HCT116 (cell line): ENCODE measurements at regions not wholly inside any gene's neighbourhood (a gene's known extent, or its start where the extent isn't known, plus 50 kb on each side); places are given as distances from the start of the nearest gene placed in this dataset.

ENCODE experiments used
- ATAC-seq: fragments of 200-7000 bp; cut with Tn5 transposase; 2 replicates; pipeline ENCODE4 v1.9.1; 2020; ENCODE audit warnings: mild to moderate bottlenecking, moderate library complexity
- BruUV-seq: library from RNA; stranded (reverse); fragments of 400-500 nt; replicated peaks from 2 replicates; lab custom pipeline; 2021; lab: Mats Ljungman, UMichigan
- CTCF ChIA-PET: fragments of 300-600 bp; sonication (Branson Sonifier 250); formaldehyde crosslinking; loops from one replicate; lab custom pipeline; 2021; ENCODE audit warnings: antibody characterized with exemption; lab: Charles Lee
- POLR2A ChIA-PET: fragments of 300-600, 350-600 bp; sonication (Branson Sonifier 250); formaldehyde crosslinking; loops from one replicate; lab custom pipeline; 2021; ENCODE audit warnings: antibody characterized with exemption; lab: Charles Lee
- RAD21 ChIA-PET, 2 experiments: fragments of 300-600 bp; sonication (Branson Sonifier 250); formaldehyde crosslinking; loops; one replicate each; lab custom pipeline; 2023; ENCODE audit warnings: low total read pairs in 2 of 2; ENCODE audit not compliant: uncharacterized antibody in 2 of 2, unreplicated experiment in 2 of 2, low non-redundant PET in 1 of 2; lab: Charles Lee
- DNase-seq: peaks from one replicate; pipeline ENCODE4 v3.0.0-alpha.2; 2010; ENCODE audit warnings: low read depth, low spot score
- H2AFZ ChIP-seq: fragments of 200-600 bp; shearing (Covaris generic), sonication (generic); 2 replicates; pipeline ENCODE4 v1.6.1; 2017; ENCODE audit warnings: low read depth, mixed run types, mixed read lengths, antibody characterized with exemption, low read length; ENCODE audit not compliant: poor library complexity, severe bottlenecking
- H3K27ac ChIP-seq: 2 replicates; pipeline ENCODE4 v1.5.1; 2012; ENCODE audit warnings: low read depth, low read length
- H3K27me3 ChIP-seq: fragments of 200-600 bp; sonication (generic); 2 replicates; pipeline ENCODE4 v1.6.1; 2016; ENCODE audit warnings: mixed run types, low read length, mixed read lengths; ENCODE audit not compliant: insufficient read depth
- H3K36me3 ChIP-seq, 2 experiments: fragments of 200-500 bp in 1 of 2; fragments of 200-600 bp in 1 of 2; sonication (Bioruptor generic) in 1 of 2; sonication (generic) in 1 of 2; 2 replicates each; pipeline versions ENCODE4 v1.5.1 to v1.6.1; 2014 to 2016; ENCODE audit warnings: low read length in 2 of 2, inconsistent platforms in 1 of 2, mixed read lengths in 1 of 2, mixed run types in 1 of 2; ENCODE audit not compliant: insufficient read depth in 2 of 2, control insufficient read depth in 1 of 2
- H3K4me1 ChIP-seq, 2 experiments: fragments of 200-600 bp in 1 of 2; sonication (generic) in 1 of 2; 2 replicates each; pipeline versions ENCODE4 v1.5.1 to v1.6.1; 2012 to 2017; ENCODE audit warnings: low read length in 2 of 2, inconsistent platforms in 1 of 2, mild to moderate bottlenecking in 1 of 2, mixed read lengths in 1 of 2, mixed run types in 1 of 2, moderate library complexity in 1 of 2; ENCODE audit not compliant: insufficient read depth in 2 of 2, control insufficient read depth in 1 of 2
- H3K4me2 ChIP-seq: fragments of 200-600 bp; sonication (generic); 2 replicates; pipeline ENCODE4 v1.6.1; 2017; ENCODE audit warnings: mixed run types, low read length, mixed read lengths
- H3K4me3 ChIP-seq, 2 experiments: fragments of 200-600 bp in 1 of 2; sonication (generic) in 1 of 2; replicated peaks in 1 of 2; 2 replicates each; pipeline ENCODE4 v1.5.1; 2011 to 2016; ENCODE audit warnings: low read length in 2 of 2, control low read depth in 1 of 2, low read depth in 1 of 2, mild to moderate bottlenecking in 1 of 2, mixed read lengths in 1 of 2, mixed run types in 1 of 2
- H3K79me2 ChIP-seq: fragments of 200-600 bp; sonication (generic); 2 replicates; pipeline ENCODE4 v1.6.1; 2017; ENCODE audit warnings: mild to moderate bottlenecking, mixed run types, low read length, moderate library complexity, mixed read lengths; ENCODE audit not compliant: insufficient read depth
- H3K9ac ChIP-seq: fragments of 200-600 bp; sonication (generic); 2 replicates; pipeline ENCODE4 v1.6.1; 2016; ENCODE audit warnings: low read length, mixed read lengths
- H3K9me2 ChIP-seq: fragments of 200-600 bp; sonication (generic), shearing (Covaris generic); 2 replicates; pipeline ENCODE4 v1.6.1; 2017; ENCODE audit warnings: mixed run types, mild to moderate bottlenecking, moderate library complexity; ENCODE audit not compliant: insufficient read depth
- H3K9me3 ChIP-seq, 2 experiments: fragments of 200-500 bp in 1 of 2; fragments of 200-600 bp in 1 of 2; sonication (Bioruptor generic) in 1 of 2; sonication (generic) in 1 of 2; 2 replicates each; pipeline ENCODE4 v1.6.1; 2014 to 2017; ENCODE audit warnings: low read length in 2 of 2, mixed read lengths in 2 of 2, inconsistent platforms in 1 of 2, low read depth in 1 of 2, mild to moderate bottlenecking in 1 of 2, mixed run types in 1 of 2, moderate library complexity in 1 of 2; ENCODE audit not compliant: control insufficient read depth in 1 of 2, insufficient read depth in 1 of 2
- H4K20me1 ChIP-seq: fragments of 200-600 bp; sonication (generic), shearing (Covaris generic); 2 replicates; pipeline ENCODE4 v1.6.1; 2017; ENCODE audit warnings: mixed run types, mild to moderate bottlenecking, moderate library complexity; ENCODE audit not compliant: insufficient read depth
- CEBPB ChIP-seq: IDR thresholded peaks from 2 replicates; pipeline ENCODE4 v1.6.1; 2012; ENCODE audit warnings: low read depth
- ELF1 ChIP-seq: IDR thresholded peaks from 2 replicates; pipeline ENCODE4 v1.6.1; 2012; ENCODE audit warnings: low read depth, borderline replicate concordance
- EZH2 ChIP-seq: fragments of 200-600 bp; sonication (generic); IDR thresholded peaks from 2 replicates; pipeline ENCODE4 v1.6.1; 2017; ENCODE audit warnings: antibody characterized with exemption, mixed run types
- EZH2phosphoT487 ChIP-seq: fragments of 200-600 bp; IDR thresholded peaks from 2 replicates; pipeline ENCODE4 v1.6.1; 2018; ENCODE audit warnings: antibody characterized with exemption, borderline replicate concordance
- FOSL1 ChIP-seq: IDR thresholded peaks from 2 replicates; pipeline ENCODE4 v1.6.1; 2012; ENCODE audit warnings: low read depth
- POLR2A ChIP-seq: IDR thresholded peaks from 2 replicates; pipeline ENCODE4 v1.7.0; 2011; ENCODE audit warnings: borderline replicate concordance; ENCODE audit not compliant: insufficient read depth, insufficient read length; ENCODE audit errors: extremely low read depth
- SIN3A ChIP-seq: IDR thresholded peaks from 2 replicates; pipeline ENCODE4 v1.6.1; 2012; ENCODE audit warnings: low read depth
- TCF7L2 ChIP-seq: IDR thresholded peaks from 2 replicates; pipeline ENCODE4 v1.7.0; 2011; ENCODE audit warnings: borderline replicate concordance, inconsistent platforms; ENCODE audit not compliant: insufficient read depth, insufficient read length; ENCODE audit errors: extremely low read depth
- ZFX ChIP-seq: fragments of 450-650 bp; IDR thresholded peaks from 2 replicates; pipeline ENCODE4 v1.6.1; 2017
- ZNF274 ChIP-seq: fragments of 200-500 bp; sonication (Bioruptor generic); IDR thresholded peaks from 2 replicates; pipeline ENCODE4 v1.6.1; 2014; ENCODE audit warnings: mild to moderate bottlenecking, low read depth, low read length, inconsistent platforms
- intact Hi-C: fragments of 100-400 bp; cut with micrococcal nuclease; formaldehyde crosslinking; loops from 2 replicates; pipeline ENCODE4 v1.10.0; 2022
- TF ChIP-seq, protein P1 (sequence below): IDR thresholded peaks from 2 replicates; pipeline ENCODE4 v1.6.1; 2012
- TF ChIP-seq, protein P2 (sequence below): IDR thresholded peaks from 2 replicates; pipeline ENCODE4 v1.6.1; 2011; ENCODE audit warnings: mild to moderate bottlenecking, low read length, moderate library complexity; ENCODE audit not compliant: insufficient replicate concordance; ENCODE audit errors: extremely low read depth
- TF ChIP-seq, protein P3 (sequence below): IDR thresholded peaks from 2 replicates; pipeline ENCODE4 v1.6.1; 2012; ENCODE audit warnings: low read depth

DNA sequence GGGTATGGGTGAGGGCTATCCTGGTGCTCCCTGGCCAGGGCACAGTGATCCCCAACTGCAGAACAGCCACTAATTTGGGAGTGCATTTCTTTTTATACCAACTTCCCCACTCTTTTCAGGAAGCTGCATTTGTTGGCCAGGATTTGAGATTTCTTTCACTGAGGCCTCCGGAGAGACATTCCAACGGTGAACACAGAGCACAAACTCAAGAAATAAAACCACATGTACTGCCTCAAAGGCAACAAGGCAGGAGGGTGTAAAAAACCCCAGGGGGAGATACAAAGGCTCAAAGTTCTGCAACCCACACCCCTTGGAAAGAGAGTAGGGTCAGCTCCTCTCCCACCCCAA, 65.3 kb downstream of the CPN2 start:
- intact Hi-C loops: no loop called here
- Histone ChIP-seq H3K4me1 (no peaks in the 10 kb centered on the region; a peak in 1 of 4 replicates), H3K9ac (no peak overlapping the region), H2AFZ (no peak overlapping the region), H4K20me1 (no peaks in the 10 kb centered on the region), H3K4me3 (no peak overlapping the region), H3K9me3 (peaks cover 0 to 1% of the 10 kb centered on the region in 2 experiments; a peak in 1 of 4 replicates), H3K79me2 (no peaks in the 10 kb centered on the region), H3K4me2 (no peak overlapping the region), H3K9me2 (no peaks in the 10 kb centered on the region), H3K27me3 (no peaks in the 10 kb centered on the region), H3K36me3 (no peaks in the 10 kb centered on the region), H3K27ac (no peak overlapping the region)
- BruUV-seq: no TSS peak
- RAD21 ChIA-PET: no interaction called here
- DNase-seq (no peak), ATAC-seq (no peak)
- POLR2A ChIA-PET: no interaction called here
- TF ChIP-seq POLR2A (no peak), ZFX (no peak), EZH2 (no peak), CEBPB (no peak), ELF1 (no peak), FOSL1 (no peak), SIN3A (no peak), EZH2phosphoT487 (no peak), ZNF274 (no peak), TCF7L2 (no peak)
- TF ChIP-seq, protein P1, sequence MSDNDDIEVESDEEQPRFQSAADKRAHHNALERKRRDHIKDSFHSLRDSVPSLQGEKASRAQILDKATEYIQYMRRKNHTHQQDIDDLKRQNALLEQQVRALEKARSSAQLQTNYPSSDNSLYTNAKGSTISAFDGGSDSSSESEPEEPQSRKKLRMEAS: no peak
- TF ChIP-seq, protein P2, sequence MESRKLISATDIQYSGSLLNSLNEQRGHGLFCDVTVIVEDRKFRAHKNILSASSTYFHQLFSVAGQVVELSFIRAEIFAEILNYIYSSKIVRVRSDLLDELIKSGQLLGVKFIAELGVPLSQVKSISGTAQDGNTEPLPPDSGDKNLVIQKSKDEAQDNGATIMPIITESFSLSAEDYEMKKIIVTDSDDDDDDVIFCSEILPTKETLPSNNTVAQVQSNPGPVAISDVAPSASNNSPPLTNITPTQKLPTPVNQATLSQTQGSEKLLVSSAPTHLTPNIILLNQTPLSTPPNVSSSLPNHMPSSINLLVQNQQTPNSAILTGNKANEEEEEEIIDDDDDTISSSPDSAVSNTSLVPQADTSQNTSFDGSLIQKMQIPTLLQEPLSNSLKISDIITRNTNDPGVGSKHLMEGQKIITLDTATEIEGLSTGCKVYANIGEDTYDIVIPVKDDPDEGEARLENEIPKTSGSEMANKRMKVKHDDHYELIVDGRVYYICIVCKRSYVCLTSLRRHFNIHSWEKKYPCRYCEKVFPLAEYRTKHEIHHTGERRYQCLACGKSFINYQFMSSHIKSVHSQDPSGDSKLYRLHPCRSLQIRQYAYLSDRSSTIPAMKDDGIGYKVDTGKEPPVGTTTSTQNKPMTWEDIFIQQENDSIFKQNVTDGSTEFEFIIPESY: no peak
- TF ChIP-seq, protein P3, sequence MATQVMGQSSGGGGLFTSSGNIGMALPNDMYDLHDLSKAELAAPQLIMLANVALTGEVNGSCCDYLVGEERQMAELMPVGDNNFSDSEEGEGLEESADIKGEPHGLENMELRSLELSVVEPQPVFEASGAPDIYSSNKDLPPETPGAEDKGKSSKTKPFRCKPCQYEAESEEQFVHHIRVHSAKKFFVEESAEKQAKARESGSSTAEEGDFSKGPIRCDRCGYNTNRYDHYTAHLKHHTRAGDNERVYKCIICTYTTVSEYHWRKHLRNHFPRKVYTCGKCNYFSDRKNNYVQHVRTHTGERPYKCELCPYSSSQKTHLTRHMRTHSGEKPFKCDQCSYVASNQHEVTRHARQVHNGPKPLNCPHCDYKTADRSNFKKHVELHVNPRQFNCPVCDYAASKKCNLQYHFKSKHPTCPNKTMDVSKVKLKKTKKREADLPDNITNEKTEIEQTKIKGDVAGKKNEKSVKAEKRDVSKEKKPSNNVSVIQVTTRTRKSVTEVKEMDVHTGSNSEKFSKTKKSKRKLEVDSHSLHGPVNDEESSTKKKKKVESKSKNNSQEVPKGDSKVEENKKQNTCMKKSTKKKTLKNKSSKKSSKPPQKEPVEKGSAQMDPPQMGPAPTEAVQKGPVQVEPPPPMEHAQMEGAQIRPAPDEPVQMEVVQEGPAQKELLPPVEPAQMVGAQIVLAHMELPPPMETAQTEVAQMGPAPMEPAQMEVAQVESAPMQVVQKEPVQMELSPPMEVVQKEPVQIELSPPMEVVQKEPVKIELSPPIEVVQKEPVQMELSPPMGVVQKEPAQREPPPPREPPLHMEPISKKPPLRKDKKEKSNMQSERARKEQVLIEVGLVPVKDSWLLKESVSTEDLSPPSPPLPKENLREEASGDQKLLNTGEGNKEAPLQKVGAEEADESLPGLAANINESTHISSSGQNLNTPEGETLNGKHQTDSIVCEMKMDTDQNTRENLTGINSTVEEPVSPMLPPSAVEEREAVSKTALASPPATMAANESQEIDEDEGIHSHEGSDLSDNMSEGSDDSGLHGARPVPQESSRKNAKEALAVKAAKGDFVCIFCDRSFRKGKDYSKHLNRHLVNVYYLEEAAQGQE: no peak
- CTCF ChIA-PET: interaction anchor here (1.2 kb wide), 1 partner anchor 10 kb away, joined by 3 read pairs; no protein-coding TSS in a partner anchor
